HK-2 (cell line): ENCODE measurements at regions not wholly inside any gene's neighbourhood (a gene's known extent, or its start where the extent isn't known, plus 50 kb on each side); places are given as distances from the start of the nearest gene placed in this dataset.

Experiments used
- DNase-seq: peaks from one replicate; pipeline ENCODE4 v3.0.0-alpha.2; 2018; ENCODE audit not compliant: unreplicated experiment

DNA sequence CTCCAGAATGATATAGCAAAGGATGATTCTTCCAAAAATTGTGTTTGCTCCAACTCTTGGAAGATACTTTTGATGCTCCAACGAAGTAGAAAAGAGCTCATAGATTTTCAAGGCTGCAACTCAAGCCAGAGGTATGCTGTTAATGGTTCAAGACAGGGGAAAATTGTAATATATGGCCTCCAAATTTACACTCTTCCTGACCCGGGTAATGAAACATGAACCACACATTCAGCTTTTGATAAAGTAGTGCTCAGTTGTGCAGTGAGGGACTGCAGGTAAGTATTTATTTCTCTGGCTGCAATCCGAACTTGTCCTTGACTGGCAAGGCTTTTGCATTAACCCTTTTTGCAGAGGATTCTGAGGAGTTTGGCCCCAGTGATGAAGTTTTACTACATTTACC is 446.4 kb downstream of the RASEF start:
- no peak for DNase-seq

DNA sequence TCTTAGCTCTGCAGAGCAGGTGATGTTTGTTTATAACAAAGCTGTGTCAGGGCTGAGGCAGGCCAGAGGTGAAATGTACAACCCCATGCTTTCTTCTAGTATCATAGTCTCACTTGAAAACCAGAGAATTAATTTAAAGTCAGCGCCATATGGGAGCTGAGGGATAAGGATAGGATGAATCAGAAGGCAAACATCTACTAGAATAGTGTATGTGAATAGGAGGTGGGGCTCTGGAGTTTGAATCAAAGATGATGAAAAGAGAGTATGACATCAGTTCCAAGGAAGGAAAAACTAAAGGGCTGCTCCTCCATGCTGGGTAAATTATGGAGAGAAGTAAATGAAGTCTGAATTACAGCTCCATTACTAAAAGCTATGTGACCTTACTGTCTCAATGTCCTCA is 441.5 kb downstream of the RASEF start:
- no peak for DNase-seq

DNA sequence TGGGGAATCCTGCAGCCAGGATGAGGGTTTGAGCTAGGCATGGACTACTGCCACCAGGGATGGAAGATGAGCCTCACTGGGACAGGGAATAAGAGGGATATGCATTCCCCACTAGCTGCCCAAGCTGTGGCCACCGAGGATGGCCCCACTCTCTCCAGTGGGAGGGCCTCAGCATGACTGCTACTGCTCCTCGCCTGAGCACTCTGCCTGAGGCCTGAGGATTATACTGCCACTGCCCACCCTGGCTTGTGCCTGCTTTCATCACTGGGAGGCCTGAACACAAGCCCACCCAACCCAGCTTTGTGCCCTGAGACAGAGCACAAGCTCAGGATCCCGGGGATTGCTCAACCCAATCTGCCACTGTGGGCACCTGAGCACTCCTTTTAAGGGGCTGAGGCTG is 425.6 kb downstream of the RASEF start:
- DNase-seq: no peak

DNA sequence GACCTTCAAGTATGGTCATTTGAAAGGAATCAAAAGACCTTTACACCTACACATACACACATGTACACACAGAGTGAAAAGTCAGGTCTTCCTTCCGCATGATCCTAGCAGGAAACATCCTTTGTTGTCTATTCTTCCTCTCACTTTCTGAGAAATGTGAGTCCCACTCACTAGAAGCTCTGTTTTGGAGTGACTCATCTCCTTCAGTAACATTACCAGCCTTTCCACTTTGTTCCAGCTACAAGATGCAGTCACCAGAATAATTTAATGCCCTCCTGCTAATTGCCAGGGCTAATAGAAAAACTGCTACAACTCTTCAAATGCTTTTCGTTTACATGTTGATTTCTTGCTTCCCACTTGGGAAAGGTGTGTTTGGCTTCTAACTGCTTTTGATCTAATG is 417.3 kb downstream of the RASEF start:
- DNase-seq: no peak

- no peak for DNase-seq
Measured at GRCh38 chr9:82650368-82650767, 412.6 kb downstream of the RASEF start.

DNA sequence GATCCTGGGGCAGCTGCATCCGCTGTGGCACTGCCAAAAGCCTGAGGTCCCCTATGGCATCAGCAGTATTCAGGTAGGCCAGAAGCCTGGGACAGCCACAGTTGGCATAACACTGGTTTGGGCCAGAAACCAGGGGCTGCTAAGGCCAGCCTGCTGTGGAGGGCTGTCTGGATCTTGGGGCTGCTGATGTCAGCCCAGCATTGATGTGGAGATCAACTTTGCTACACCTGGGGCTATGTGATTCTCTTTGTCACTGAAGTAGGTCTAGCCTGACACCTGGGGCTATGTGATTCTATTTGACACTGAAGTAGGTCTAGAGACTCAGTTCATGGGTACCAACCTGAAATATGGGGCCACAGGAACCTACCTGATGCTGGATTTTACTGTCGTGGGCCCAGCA is 411.5 kb downstream of the RASEF start:
- DNase-seq: no peak

DNA sequence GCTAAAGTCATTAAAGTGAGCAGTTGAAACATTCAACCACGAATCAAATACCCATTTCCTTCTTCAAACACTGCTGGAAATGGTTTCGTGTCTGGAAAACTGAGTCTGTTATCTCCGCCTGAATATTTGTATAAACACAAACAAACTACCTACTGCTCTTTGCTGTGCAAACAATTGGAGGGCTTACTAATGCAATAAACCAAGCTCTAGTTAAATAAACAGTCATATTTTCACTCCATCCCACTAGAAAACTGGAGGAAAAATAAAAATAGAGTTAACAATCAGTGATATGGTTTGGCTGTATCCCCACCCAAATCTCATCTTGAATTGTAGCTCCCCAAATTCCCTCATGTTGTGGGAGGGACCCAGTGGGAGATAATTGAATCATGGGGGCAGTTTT is 397.6 kb downstream of the RASEF start:
- no peak for DNase-seq

GRCh38 chr9:82668689-82669199 is 394.2 kb downstream of the RASEF start:
- DNase-seq: no peak

- no peak for DNase-seq
Measured at GRCh38 chr9:82670000-82670399, 392.9 kb downstream of the RASEF start.

- DNase-seq: no peak
Measured at GRCh38 chr9:82670726-82671125, 392.2 kb downstream of the RASEF start.

GRCh38 chr9:82673201-82673600 is 389.7 kb downstream of the RASEF start:
- no peak for DNase-seq

DNA sequence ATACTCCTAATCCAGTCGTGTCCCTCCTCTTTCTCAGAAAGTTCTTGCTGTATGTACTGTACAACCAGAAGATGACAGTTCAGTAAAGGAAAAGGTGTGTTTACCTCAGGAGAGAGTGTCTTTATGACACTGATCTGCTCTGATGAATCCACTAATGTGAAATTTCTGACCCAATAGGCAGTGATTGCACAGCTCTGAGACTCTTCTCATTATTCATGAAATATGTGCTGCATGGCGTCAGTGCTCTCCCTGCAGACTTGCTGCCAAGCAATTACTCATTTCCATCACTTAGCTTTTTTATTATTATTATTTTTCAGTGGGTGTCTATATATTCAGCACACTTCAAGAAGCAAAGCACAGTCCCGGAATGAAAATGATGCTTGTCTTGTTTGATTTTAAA is 389.0 kb downstream of the RASEF start:
- DNase-seq: no peak

- DNase-seq: no peak
Measured at GRCh38 chr9:82675102-82675501, 387.8 kb downstream of the RASEF start.

GRCh38 chr9:82675605-82676004 is 387.3 kb downstream of the RASEF start:
- no peak for DNase-seq

GRCh38 chr9:82677086-82677485 is 385.9 kb downstream of the RASEF start:
- DNase-seq: no peak

GRCh38 chr9:82679472-82679871 is 383.5 kb downstream of the RASEF start:
- no peak for DNase-seq

DNA sequence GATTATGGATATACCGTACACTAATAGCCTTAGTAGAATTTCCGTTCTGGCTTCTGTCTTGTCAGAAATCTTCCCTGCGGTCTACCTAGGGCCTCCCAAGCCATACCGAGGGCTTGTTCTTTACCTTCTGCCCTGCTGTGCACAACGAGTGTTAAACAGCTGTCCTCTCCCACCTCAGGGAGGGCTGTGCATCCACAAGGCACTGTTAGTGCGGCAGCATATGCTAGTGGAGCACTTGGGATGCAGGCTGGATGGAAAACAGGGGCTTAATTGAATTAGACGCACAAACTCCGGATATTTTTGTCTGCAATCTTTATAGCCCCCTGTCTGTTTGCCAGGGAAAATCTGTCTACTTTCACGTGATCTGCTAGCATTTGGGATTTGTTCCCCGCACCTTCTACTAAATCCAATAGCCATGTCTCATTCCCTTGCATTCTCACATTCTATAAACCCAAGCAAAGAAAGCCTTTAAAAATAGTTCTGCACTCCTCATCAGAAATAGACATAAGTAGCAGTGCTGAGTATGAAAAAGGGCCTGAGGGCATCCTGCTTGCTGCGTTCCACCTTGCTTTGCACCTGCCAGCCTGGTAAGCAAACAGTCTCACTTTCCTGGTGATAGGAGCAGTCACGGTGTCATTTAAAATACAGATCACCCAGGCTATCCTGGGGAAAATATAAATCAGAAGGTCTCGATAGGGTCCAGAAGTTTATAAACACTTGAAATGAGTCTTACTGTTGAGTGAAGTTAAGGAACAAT is 382.6 kb downstream of the RASEF start:
- no peak for DNase-seq

GRCh38 chr9:82681809-82682208 is 381.1 kb downstream of the RASEF start:
- DNase-seq: no peak

GRCh38 chr9:82682431-82682830 is 380.5 kb downstream of the RASEF start:
- DNase-seq: no peak

- no peak for DNase-seq
Measured at GRCh38 chr9:82695704-82696103, 367.2 kb downstream of the RASEF start.

DNA sequence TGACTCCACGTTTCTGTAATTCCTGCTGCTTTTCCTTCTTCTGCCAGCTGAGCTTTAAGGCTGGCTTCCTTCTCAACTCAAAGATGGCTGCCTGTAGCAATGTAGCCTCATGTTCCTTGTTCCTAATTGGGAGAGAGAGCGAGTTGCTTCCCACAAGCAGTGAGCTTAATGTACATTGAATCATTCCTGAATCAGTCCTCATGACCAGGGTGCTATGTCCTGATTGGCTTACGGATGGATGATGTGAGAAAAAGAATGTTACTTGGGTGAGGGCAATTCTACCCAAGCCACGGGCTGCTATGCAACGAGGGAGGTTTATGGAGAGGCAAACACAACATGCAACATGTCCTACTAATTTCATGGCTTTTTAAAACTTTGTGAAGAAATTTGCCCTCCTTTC is 356.2 kb downstream of the RASEF start:
- no peak for DNase-seq

- DNase-seq: no peak
Measured at GRCh38 chr9:82716821-82717220, 346.1 kb downstream of the RASEF start.

- DNase-seq: no peak
Measured at GRCh38 chr9:82720515-82720914, 342.4 kb downstream of the RASEF start.

DNA sequence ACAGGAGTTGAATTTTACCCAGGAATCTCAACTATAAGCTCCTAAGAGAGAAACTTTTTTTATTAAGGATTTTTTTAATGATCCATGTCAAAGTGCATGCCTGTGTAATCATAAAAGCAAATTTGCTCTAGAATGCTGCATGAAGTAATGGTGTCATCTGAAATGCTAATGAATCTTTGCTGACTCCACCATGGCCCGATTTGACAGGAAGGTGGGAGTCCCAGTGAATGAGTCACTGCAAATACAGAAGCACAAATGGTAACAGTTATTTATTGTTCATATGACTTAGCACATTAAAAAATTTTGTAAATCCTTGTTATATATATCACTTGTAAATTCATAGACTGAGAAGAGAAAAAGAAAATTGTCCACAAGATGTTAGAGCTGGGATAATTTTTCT is 341.3 kb downstream of the RASEF start:
- no peak for DNase-seq
